LNCaP clone FGC (cell line): ENCODE measurements at regions not wholly inside any gene's neighbourhood (a gene's known extent, or its start where the extent isn't known, plus 50 kb on each side); places are given as distances from the start of the nearest gene placed in this dataset.

Experiments used
- DNase-seq: peaks from one replicate; pipeline ENCODE4 v3.0.0-alpha.2; 2011; ENCODE audit warnings: low read depth
- H3K4me3 ChIP-seq: 2 replicates; pipeline ENCODE4 v1.5.1; 2011; ENCODE audit warnings: mild to moderate bottlenecking, low read depth, low read length, control low read depth
- TF ChIP-seq, protein P1 (sequence below): IDR thresholded peaks from 2 replicates; pipeline ENCODE4 v1.5.1; 2012; ENCODE audit warnings: mild to moderate bottlenecking; ENCODE audit not compliant: control insufficient read depth, insufficient read depth; ENCODE audit errors: extremely low read depth

DNA sequence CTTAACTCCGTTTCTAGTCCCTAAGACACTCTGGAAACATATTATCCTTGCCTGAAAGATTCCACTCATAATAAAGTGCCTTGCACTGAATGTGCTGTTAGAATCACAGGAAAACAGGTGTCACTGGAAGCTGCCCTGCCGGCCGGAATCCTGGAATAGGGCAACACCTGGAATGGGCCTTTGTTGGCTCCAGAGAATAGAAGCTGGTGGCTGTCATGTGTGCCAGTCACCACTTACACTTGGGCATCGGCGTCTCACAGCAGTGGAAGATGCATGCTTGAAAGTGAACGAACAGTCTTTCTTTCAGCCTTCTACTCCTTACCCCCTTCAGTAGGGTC lies 90.8 kb upstream of the AFDN start:
- DNase-seq = no peak
- TF ChIP-seq, protein P1, sequence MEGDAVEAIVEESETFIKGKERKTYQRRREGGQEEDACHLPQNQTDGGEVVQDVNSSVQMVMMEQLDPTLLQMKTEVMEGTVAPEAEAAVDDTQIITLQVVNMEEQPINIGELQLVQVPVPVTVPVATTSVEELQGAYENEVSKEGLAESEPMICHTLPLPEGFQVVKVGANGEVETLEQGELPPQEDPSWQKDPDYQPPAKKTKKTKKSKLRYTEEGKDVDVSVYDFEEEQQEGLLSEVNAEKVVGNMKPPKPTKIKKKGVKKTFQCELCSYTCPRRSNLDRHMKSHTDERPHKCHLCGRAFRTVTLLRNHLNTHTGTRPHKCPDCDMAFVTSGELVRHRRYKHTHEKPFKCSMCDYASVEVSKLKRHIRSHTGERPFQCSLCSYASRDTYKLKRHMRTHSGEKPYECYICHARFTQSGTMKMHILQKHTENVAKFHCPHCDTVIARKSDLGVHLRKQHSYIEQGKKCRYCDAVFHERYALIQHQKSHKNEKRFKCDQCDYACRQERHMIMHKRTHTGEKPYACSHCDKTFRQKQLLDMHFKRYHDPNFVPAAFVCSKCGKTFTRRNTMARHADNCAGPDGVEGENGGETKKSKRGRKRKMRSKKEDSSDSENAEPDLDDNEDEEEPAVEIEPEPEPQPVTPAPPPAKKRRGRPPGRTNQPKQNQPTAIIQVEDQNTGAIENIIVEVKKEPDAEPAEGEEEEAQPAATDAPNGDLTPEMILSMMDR = no peak
- no peak overlapping the region for H3K4me3 ChIP-seq

GRCh38 chr6:167736486-167737204 lies 90.1 kb upstream of the AFDN start:
- TF ChIP-seq, protein P1 = no peak
- no peak overlapping the region for H3K4me3 ChIP-seq
- DNase-seq = no peak

DNA sequence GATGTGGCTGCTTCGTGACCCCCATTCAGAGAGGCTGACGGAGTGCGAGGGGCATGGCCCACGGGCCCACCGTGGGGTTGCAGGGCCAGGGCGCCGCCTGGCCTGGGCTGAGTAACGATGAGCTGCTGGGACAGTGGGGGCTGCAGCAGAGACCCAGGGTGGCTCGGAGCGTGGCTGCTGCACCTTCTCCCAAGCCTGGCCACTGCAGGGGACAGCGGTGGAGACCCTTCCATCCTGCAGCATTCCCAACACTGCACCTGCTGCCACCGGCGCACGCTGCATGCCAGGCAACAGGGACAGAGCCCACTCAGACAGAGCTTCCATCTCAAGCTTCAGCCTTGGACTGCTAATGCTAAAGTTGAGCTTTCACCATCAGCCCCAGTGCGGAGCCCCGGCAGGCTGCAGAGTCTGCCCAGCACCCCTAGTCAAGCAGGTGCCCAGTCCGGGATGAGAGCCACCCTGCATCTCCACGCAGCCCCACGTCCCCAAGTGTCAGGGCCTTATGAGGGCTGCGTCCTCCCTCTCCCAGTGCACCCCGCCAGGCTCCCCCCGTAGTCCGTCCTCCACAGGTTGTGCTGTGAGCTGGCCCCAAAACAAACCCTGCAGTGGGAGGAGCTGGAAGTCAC lies 89.4 kb upstream of the AFDN start:
- TF ChIP-seq, protein P1 = no peak
- DNase-seq = no peak

DNA sequence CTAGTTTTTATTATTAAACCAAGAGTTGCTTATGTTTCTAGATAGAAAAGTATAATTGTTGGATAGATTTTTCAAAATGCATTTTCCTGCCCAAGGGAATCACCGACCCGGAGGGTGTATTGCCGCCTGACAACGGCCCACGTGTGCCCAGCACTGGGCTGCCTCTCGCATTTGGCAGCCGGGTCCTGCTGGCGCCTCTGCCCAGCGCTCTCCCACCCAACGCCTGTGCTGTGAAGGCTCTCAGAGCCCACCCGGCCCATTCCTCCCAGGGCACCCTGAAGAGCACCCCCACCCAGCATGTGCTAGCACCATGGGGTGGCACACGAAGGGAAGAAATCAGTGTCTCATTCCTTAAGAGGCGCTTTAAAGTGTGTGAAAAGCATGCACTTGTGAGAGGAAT lies 88.3 kb upstream of the AFDN start:
- TF ChIP-seq, protein P1 = no peak
- no peak for DNase-seq
- H3K4me3 ChIP-seq = no peak overlapping the region

More for the DNA sequence above, 89.4 kb upstream of the AFDN start:
- H3K4me3 ChIP-seq = no peak overlapping the region

DNA sequence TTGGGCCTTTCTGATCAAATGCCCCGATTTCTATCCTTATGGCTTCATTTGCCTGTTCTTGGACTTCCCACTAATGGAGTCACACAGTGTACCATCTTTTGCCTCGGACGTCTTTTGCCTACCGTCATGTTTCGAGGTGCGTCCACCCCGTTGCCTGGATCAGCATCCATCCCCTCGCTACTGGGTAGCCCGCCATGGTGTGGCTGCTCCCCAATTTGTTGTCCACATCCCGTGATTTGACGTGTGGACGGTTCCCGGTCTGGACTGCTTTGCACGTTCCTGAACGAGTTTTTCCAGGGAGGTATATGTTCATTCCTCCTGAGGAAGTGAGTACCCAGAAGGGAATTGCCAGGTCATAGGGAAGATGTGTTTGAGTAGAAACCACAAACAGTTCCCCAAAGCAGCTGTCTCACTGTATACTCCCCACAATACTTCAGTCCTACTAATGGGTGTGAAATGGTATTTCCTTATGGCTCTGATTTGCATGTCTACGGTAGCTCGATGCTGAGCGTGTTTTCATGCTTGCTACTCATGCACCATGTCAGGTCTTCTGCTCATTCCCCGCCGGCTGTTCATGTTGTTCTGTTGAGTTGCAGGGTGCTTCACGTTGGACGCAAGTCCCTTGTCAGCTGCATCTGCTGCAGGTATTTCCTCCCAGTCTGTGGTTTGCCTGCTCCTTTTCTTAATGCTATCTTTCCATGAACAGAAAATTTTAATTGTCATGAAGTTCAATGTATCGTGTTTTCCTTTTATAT lies 86.8 kb upstream of the AFDN start:
- H3K4me3 ChIP-seq = no peak overlapping the region
- TF ChIP-seq, protein P1 = no peak
- DNase-seq = no peak

GRCh38 chr6:167742719-167743303 lies 83.9 kb upstream of the AFDN start:
- DNase-seq = no peak

More at GRCh38 chr6:167742719-167743303, 83.9 kb upstream of the AFDN start:
- H3K4me3 ChIP-seq = no peak overlapping the region
- TF ChIP-seq, protein P1 = no peak
